CD14-positive monocyte (primary cell): ENCODE measurements at regions not wholly inside any gene's neighbourhood (a gene's known extent, or its start where the extent isn't known, plus 50 kb on each side); places are given as distances from the start of the nearest gene placed in this dataset.
A peak's percentile ranks its signal among the peaks of the same experiment; 100 is the strongest.

Experiments
- DNase-seq, 3 donors: peaks; one replicate each; pipeline ENCODE4 v3.0.0-alpha.2; 2011 to 2022
- H2AFZ ChIP-seq: 2 replicates; pipeline ENCODE4 v1.6.0; 2012; ENCODE audit warnings: mild to moderate bottlenecking, low read depth, low read length, inconsistent platforms; ENCODE audit not compliant: insufficient read depth, poor library complexity, severe bottlenecking
- H3K27ac ChIP-seq, 2 donors: 1 replicate in 1 of 2; 2 replicates in 1 of 2; pipeline ENCODE4 v1.5.1; 2012 to 2013; ENCODE audit warnings: low read length in 2 of 2, control low read depth in 1 of 2, inconsistent platforms in 1 of 2, low read depth in 1 of 2, mild to moderate bottlenecking in 1 of 2
- H3K27me3 ChIP-seq, 2 donors: one replicate each; pipeline versions ENCODE4 v1.6.0 to v1.6.1; 2011 to 2013; ENCODE audit warnings: low read length in 2 of 2; ENCODE audit not compliant: control insufficient read depth in 2 of 2, insufficient read depth in 2 of 2
- H3K36me3 ChIP-seq, 2 donors: replicated peaks in 1 of 2; 1 replicate in 1 of 2; 2 replicates in 1 of 2; pipeline versions ENCODE4 v1.5.1 to v1.6.1; 2012 to 2013; ENCODE audit warnings: low read length in 2 of 2, control low read depth in 1 of 2, inconsistent platforms in 1 of 2, mild to moderate bottlenecking in 1 of 2; ENCODE audit not compliant: insufficient read depth in 2 of 2, control insufficient read depth in 1 of 2
- H3K4me1 ChIP-seq, 2 donors: 1 replicate in 1 of 2; 2 replicates in 1 of 2; pipeline versions ENCODE4 v1.5.1 to v1.6.1; 2012 to 2013; ENCODE audit warnings: low read length in 2 of 2, control low read depth in 1 of 2, inconsistent platforms in 1 of 2, mild to moderate bottlenecking in 1 of 2, moderate library complexity in 1 of 2; ENCODE audit not compliant: insufficient read depth in 2 of 2, control insufficient read depth in 1 of 2
- H3K4me2 ChIP-seq: replicated peaks from 2 replicates; pipeline ENCODE3; 2012; ENCODE audit warnings: low read length, moderate library complexity, mild to moderate bottlenecking; ENCODE audit not compliant: poor library complexity, severe bottlenecking; ENCODE audit errors: extremely low read depth
- H3K4me3 ChIP-seq, 3 experiments: fragments of 200-600 bp in 1 of 3; sonication (generic) in 1 of 3; replicated peaks in 1 of 3; 1 replicate in 2 of 3; 2 replicates in 1 of 3; pipeline ENCODE4 v1.5.1; 2011 to 2013; ENCODE audit warnings: low read length in 3 of 3, mild to moderate bottlenecking in 3 of 3, control low read depth in 2 of 3, low read depth in 2 of 3, inconsistent platforms in 1 of 3, moderate library complexity in 1 of 3
- H3K79me2 ChIP-seq: 2 replicates; pipeline ENCODE4 v1.6.0; 2012; ENCODE audit warnings: mild to moderate bottlenecking, control low read depth, inconsistent platforms, low read length, moderate library complexity; ENCODE audit not compliant: insufficient read depth
- H3K9ac ChIP-seq: 2 replicates; pipeline ENCODE4 v1.6.0; 2017; ENCODE audit warnings: low read length, mild to moderate bottlenecking; ENCODE audit not compliant: insufficient read depth, poor library complexity, severe bottlenecking
- H3K9me3 ChIP-seq, 2 donors: replicated peaks in 1 of 2; 1 replicate in 1 of 2; 2 replicates in 1 of 2; pipeline versions ENCODE4 v1.5.1 to v1.6.1; 2012 to 2013; ENCODE audit warnings: low read length in 2 of 2, control low read depth in 1 of 2; ENCODE audit not compliant: control insufficient read depth in 1 of 2, insufficient read depth in 1 of 2
- H4K20me1 ChIP-seq: 2 replicates; pipeline ENCODE4 v1.6.0; 2012; ENCODE audit warnings: mild to moderate bottlenecking, low read length, control low read depth, moderate library complexity; ENCODE audit not compliant: insufficient read depth
- H3K27ac Mint-ChIP-seq, 7 donors: one replicate each; pipeline ENCODE4 v1.8.0; 2020; ENCODE audit warnings: mild to moderate bottlenecking in 7 of 7, mixed read lengths in 7 of 7, moderate library complexity in 6 of 7, inconsistent platforms in 2 of 7
- H3K27me3 Mint-ChIP-seq, 3 donors: one replicate each; pipeline ENCODE4 v1.8.0; 2021 to 2022; ENCODE audit warnings: low read depth in 3 of 3, mild to moderate bottlenecking in 3 of 3, mixed read lengths in 3 of 3, moderate library complexity in 3 of 3, inconsistent platforms in 1 of 3
- H3K36me3 Mint-ChIP-seq, 2 donors: one replicate each; pipeline ENCODE4 v1.8.0; 2020; ENCODE audit warnings: mixed read lengths in 2 of 2, inconsistent platforms in 1 of 2, mild to moderate bottlenecking in 1 of 2
- H3K4me1 Mint-ChIP-seq: one replicate; pipeline ENCODE4 v1.8.0; 2020; ENCODE audit warnings: mild to moderate bottlenecking, mixed read lengths
- H3K4me3 Mint-ChIP-seq, 2 donors: one replicate each; pipeline ENCODE4 v1.8.0; 2020; ENCODE audit warnings: mild to moderate bottlenecking in 2 of 2, mixed read lengths in 2 of 2, moderate library complexity in 1 of 2
- H3K9me3 Mint-ChIP-seq, 7 donors: one replicate each; pipeline ENCODE4 v1.8.0; 2020 to 2022; ENCODE audit warnings: mixed read lengths in 7 of 7, mild to moderate bottlenecking in 6 of 7, moderate library complexity in 6 of 7, inconsistent platforms in 2 of 7
- CTCF ChIP-seq: fragments of 200-600 bp; IDR thresholded peaks from one replicate; pipeline ENCODE4 v1.8.0; 2022; ENCODE audit warnings: antibody characterized with exemption, mild to moderate bottlenecking
- WGBS: methylation state at CpG from one replicate; pipeline ENCODE4 v1.1.5; 2013; ENCODE audit warnings: missing lambda C conversion rate; ENCODE audit not compliant: insufficient coverage; 5-methylcytosine and 5-hydroxymethylcytosine counted together
- intact Hi-C, 2 donors: fragments of 100-400 bp; cut with micrococcal nuclease; formaldehyde crosslinking; loops; one replicate each; pipeline versions ENCODE4 v1.15.0 to v1.15.1; 2023

GRCh38 chr17:73749337-73749823 is 105.1 kb upstream of the SDK2 start:
- peaks cover 17% of the 10 kb centered on the region for H3K4me1 Mint-ChIP-seq
- H2AFZ ChIP-seq = no peak overlapping the region
- intact Hi-C loops = no loop called here
- no peak overlapping the region for H3K4me2 ChIP-seq
- H3K79me2 ChIP-seq = no peaks in the 10 kb centered on the region
- no peaks in the 10 kb centered on the region for H4K20me1 ChIP-seq
- H3K27me3 Mint-ChIP-seq = peaks cover 0 to 9% (median 5%) of the 10 kb centered on the region in 3 donors
- WGBS = 80% methylated on average over 4 of the region's 6 CpGs
- no peaks in the 10 kb centered on the region for H3K36me3 ChIP-seq
- H3K4me3 ChIP-seq = no peak overlapping the region
- peak; percentile 15 to 79 (median 36) for DNase-seq
- no peak overlapping the region for H3K27ac ChIP-seq
- H3K9ac ChIP-seq = no peak overlapping the region
- H3K27me3 ChIP-seq = no peaks in the 10 kb centered on the region
- H3K9me3 Mint-ChIP-seq = peaks cover 0 to 2% (median 0%) of the 10 kb centered on the region in 7 donors
- TF ChIP-seq CTCF = no peak
- no peak overlapping the region for H3K4me3 Mint-ChIP-seq
- H3K36me3 Mint-ChIP-seq = no peaks in the 10 kb centered on the region
- H3K4me1 ChIP-seq = peaks cover 10 to 12% of the 10 kb centered on the region in 2 donors
- no peak overlapping the region for H3K27ac Mint-ChIP-seq
- no peaks in the 10 kb centered on the region for H3K9me3 ChIP-seq

DNA sequence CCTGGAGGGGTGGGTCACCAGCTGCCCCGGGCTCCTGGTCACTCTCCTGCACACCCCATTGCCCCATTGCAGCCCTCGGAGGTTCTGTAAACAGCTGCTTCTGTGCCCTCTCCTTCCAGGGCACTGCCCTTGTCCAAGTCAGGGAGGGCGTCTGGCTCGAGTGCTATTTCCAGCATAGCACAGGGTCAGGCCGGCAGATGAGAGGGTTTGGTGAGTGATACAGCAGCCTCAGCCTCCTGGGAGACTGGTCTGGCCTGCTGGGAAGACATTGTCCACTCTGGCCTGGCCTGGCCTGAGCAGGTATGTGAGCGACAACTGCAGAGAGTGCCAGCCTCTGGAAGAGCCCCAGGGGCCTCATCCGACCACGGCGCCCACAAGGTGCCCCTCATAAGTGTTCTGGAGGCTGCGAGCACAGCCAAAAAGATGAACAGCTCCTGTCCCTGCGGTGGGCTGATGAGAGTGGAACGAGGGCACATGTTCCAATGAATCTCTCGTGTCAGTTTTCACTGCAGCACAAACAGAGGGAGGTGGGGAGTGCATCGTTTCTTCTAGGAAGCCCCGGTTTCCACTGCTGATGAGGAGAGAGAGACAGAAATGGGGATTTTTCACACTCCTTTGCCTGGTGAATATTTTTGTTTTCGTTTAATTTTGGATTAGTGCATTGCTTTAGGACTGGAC is 105.8 kb upstream of the SDK2 start:
- intact Hi-C loops = no loop called here
- H3K79me2 ChIP-seq = no peaks in the 10 kb centered on the region
- no peaks in the 10 kb centered on the region for H4K20me1 ChIP-seq
- no peak overlapping the region for H3K27ac ChIP-seq
- Mint-ChIP-seq H3K36me3 (no peaks in the 10 kb centered on the region), H3K9me3 (peaks cover 0 to 2% (median 0%) of the 10 kb centered on the region in 7 donors), H3K4me3 (no peak overlapping the region), H3K27me3 (peaks cover 4 to 11% (median 5%) of the 10 kb centered on the region in 3 donors), H3K4me1 (peaks cover 11% of the 10 kb centered on the region), H3K27ac (no peak overlapping the region)
- no peak overlapping the region for H3K4me3 ChIP-seq
- no peaks in the 10 kb centered on the region for H3K36me3 ChIP-seq
- no peak overlapping the region for H3K9ac ChIP-seq
- H3K4me1 ChIP-seq = peaks cover 8 to 9% of the 10 kb centered on the region in 2 donors
- TF ChIP-seq CTCF = no peak
- H3K4me2 ChIP-seq = no peak overlapping the region
- DNase-seq = no peak
- no peak overlapping the region for H2AFZ ChIP-seq
- no peaks in the 10 kb centered on the region for H3K9me3 ChIP-seq
- 83% methylated on average over 13 of the region's 16 CpGs for WGBS
- H3K27me3 ChIP-seq = no peaks in the 10 kb centered on the region
